H1 (cell line): ENCODE measurements at regions not wholly inside any gene's neighbourhood (a gene's known extent, or its start where the extent isn't known, plus 50 kb on each side); places are given as distances from the start of the nearest gene placed in this dataset.

Experiments used
- ASH2L ChIP-seq: fragments of 200-600, 300-600 bp; sonication (generic); IDR thresholded peaks from one replicate; pipeline ENCODE4 v1.7.1; 2017; ENCODE audit warnings: low read length
- ATF3 ChIP-seq: IDR thresholded peaks from 2 replicates; pipeline ENCODE4 v1.6.1; 2011; ENCODE audit warnings: low read depth, mild to moderate bottlenecking, low read length; ENCODE audit not compliant: insufficient read depth
- BRCA1 ChIP-seq: IDR thresholded peaks from 2 replicates; pipeline ENCODE4 v1.6.1; 2012; ENCODE audit warnings: low read depth, low read length, improper control_type of control experiment
- CBX8 ChIP-seq: fragments of 300-800, 300-1000 bp; sonication (generic); IDR thresholded peaks from 2 replicates; pipeline ENCODE4 v1.7.1; 2016; ENCODE audit warnings: low read depth, low read length, borderline replicate concordance
- CHD1 ChIP-seq: IDR thresholded peaks from 2 replicates; pipeline ENCODE4 v1.6.1; 2012; ENCODE audit warnings: low read depth, low read length, improper control_type of control experiment
- CHD2 ChIP-seq: IDR thresholded peaks from 2 replicates; pipeline ENCODE4 v1.6.1; 2012; ENCODE audit warnings: low read length, improper control_type of control experiment
- GABPA ChIP-seq: IDR thresholded peaks from 2 replicates; pipeline ENCODE4 v1.6.1; 2011; ENCODE audit warnings: mild to moderate bottlenecking, low read length, moderate library complexity, borderline replicate concordance; ENCODE audit not compliant: insufficient read depth
- HDAC6 ChIP-seq: IDR thresholded peaks from one replicate; pipeline ENCODE4 v1.7.1; 2012; ENCODE audit warnings: low read depth, mild to moderate bottlenecking, inconsistent platforms, low read length, moderate library complexity
- KDM1A ChIP-seq: fragments of 200-600, 300-600 bp; sonication (generic); IDR thresholded peaks from 2 replicates; pipeline ENCODE4 v1.7.1; 2016; ENCODE audit warnings: mild to moderate bottlenecking, low read length, borderline replicate concordance
- RNF2 ChIP-seq: fragments of 200-900, 300-1000 bp; sonication (generic); IDR thresholded peaks from 2 replicates; pipeline ENCODE4 v1.7.1; 2016; ENCODE audit warnings: borderline replicate concordance, low read depth, mild to moderate bottlenecking, antibody characterized with exemption, low read length; ENCODE audit not compliant: poor library complexity, severe bottlenecking; ENCODE audit errors: missing control alignments
- SIX5 ChIP-seq: IDR thresholded peaks from 2 replicates; pipeline ENCODE4 v1.6.1; 2011; ENCODE audit warnings: mild to moderate bottlenecking, low read depth, low read length
- TAF1 ChIP-seq: IDR thresholded peaks from 2 replicates; pipeline ENCODE4 v1.6.1; 2011; ENCODE audit warnings: mild to moderate bottlenecking, low read depth, low read length

GRCh38 chr1:189616893-189617292, 860.8 kb downstream of the BRINP3 start (continued):
- TF ChIP-seq ATF3 = no peak
- no peak for TF ChIP-seq CHD1
- TF ChIP-seq CHD2 = no peak
- TF ChIP-seq BRCA1 = no peak
- TF ChIP-seq RNF2 = no peak
- TF ChIP-seq GABPA = no peak
- no peak for TF ChIP-seq SIX5
- TF ChIP-seq HDAC6 = no peak
- TF ChIP-seq CBX8 = no peak
- no peak for TF ChIP-seq TAF1
- no peak for TF ChIP-seq KDM1A
- TF ChIP-seq ASH2L = no peak
